ENCODE measurements at regions not wholly inside any gene's neighbourhood (a gene's known extent, or its start where the extent isn't known, plus 50 kb on each side); places are given as distances from the start of the nearest gene placed in this dataset.

DNA sequence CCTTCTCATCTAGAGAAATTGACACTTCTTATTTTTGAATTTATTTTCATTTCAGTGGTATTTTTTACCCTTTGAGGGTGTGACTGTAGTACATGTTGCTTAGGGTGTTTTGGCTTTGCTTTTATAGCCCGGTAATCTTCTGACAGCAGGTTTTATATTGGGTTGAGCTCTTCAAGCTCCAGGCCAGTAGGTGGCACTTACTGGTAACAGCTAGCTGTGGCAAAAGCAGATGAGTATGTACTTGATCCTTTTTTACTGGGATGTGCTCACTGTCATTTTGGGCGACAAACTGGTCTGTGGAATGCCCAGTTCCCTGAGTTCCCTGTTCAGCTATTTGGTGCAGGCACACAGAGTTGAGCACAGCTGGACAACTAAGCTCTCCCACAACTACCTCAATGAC is 916.2 kb upstream of the B3GALT2 start:
- TF ChIP-seq, protein P1, sequence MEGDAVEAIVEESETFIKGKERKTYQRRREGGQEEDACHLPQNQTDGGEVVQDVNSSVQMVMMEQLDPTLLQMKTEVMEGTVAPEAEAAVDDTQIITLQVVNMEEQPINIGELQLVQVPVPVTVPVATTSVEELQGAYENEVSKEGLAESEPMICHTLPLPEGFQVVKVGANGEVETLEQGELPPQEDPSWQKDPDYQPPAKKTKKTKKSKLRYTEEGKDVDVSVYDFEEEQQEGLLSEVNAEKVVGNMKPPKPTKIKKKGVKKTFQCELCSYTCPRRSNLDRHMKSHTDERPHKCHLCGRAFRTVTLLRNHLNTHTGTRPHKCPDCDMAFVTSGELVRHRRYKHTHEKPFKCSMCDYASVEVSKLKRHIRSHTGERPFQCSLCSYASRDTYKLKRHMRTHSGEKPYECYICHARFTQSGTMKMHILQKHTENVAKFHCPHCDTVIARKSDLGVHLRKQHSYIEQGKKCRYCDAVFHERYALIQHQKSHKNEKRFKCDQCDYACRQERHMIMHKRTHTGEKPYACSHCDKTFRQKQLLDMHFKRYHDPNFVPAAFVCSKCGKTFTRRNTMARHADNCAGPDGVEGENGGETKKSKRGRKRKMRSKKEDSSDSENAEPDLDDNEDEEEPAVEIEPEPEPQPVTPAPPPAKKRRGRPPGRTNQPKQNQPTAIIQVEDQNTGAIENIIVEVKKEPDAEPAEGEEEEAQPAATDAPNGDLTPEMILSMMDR (conservative IDR thresholded peaks at IDR 0.05; ENCODE audit: low read length): peak; percentile 75
- no peak for TF ChIP-seq EZH2phosphoT487 (IDR thresholded peaks at IDR 0.05; ENCODE audit: borderline replicate concordance, low read depth, low read length)
